DOHH2 (cell line): ENCODE measurements at regions not wholly inside any gene's neighbourhood (a gene's known extent, or its start where the extent isn't known, plus 50 kb on each side); places are given as distances from the start of the nearest gene placed in this dataset.

ENCODE experiments used
- H3F3A ChIP-seq: fragments of 200-600 bp; sonication (generic), shearing (Covaris generic); 2 replicates; pipeline ENCODE4 v1.6.0; 2016; ENCODE audit warnings: antibody characterized with exemption, mild to moderate bottlenecking; ENCODE audit not compliant: control insufficient read depth, insufficient read depth
- H3K27ac ChIP-seq: fragments of 200-600 bp; sonication (generic); 2 replicates; pipeline ENCODE4 v1.5.1; 2014; ENCODE audit warnings: low read depth, mild to moderate bottlenecking, low read length, moderate library complexity
- H3K27me3 ChIP-seq: fragments of 200-600 bp; sonication (generic); 2 replicates; pipeline ENCODE4 v1.6.1; 2014; ENCODE audit warnings: mild to moderate bottlenecking, low read length, mixed read lengths; ENCODE audit not compliant: control insufficient read depth
- H3K36me3 ChIP-seq: fragments of 200-600 bp; sonication (generic); 2 replicates; pipeline ENCODE4 v1.6.1; 2014; ENCODE audit warnings: mild to moderate bottlenecking, low read length, moderate library complexity, mixed read lengths; ENCODE audit not compliant: control insufficient read depth
- H3K4me1 ChIP-seq: fragments of 200-600 bp; sonication (generic); 2 replicates; pipeline ENCODE4 v1.6.1; 2014; ENCODE audit warnings: mild to moderate bottlenecking, low read length, mixed read lengths; ENCODE audit not compliant: control insufficient read depth
- H3K4me2 ChIP-seq: fragments of 200-600 bp; sonication (generic); 2 replicates; pipeline ENCODE4 v1.6.0; 2014; ENCODE audit warnings: mild to moderate bottlenecking, low read length, moderate library complexity
- H3K4me3 ChIP-seq: fragments of 200-600 bp; sonication (generic); 2 replicates; pipeline ENCODE4 v1.5.1; 2014; ENCODE audit warnings: mild to moderate bottlenecking, low read length, mixed read lengths
- H3K79me2 ChIP-seq: fragments of 200-600 bp; sonication (generic); 2 replicates; pipeline ENCODE4 v1.6.1; 2014; ENCODE audit warnings: mild to moderate bottlenecking, low read length, mixed read lengths; ENCODE audit not compliant: control insufficient read depth
- H3K9me2 ChIP-seq: fragments of 200-600 bp; sonication (generic); replicated peaks from 2 replicates; pipeline ENCODE4 v1.6.1; 2014; ENCODE audit warnings: mild to moderate bottlenecking, low read length, mixed read lengths; ENCODE audit not compliant: control insufficient read depth
- H3K9me3 ChIP-seq: fragments of 200-600 bp; sonication (generic); 2 replicates; pipeline ENCODE4 v1.6.1; 2014; ENCODE audit warnings: antibody characterized with exemption, low read length, mixed read lengths; ENCODE audit not compliant: control insufficient read depth, insufficient read depth
- H4K20me1 ChIP-seq: fragments of 200-600 bp; sonication (generic); 2 replicates; pipeline ENCODE4 v1.6.0; 2014; ENCODE audit warnings: low read depth, mild to moderate bottlenecking, antibody characterized with exemption, low read length, moderate library complexity; ENCODE audit not compliant: control insufficient read depth, insufficient read depth
- CTCF ChIP-seq: fragments of 200-600 bp; sonication (generic); IDR thresholded peaks from one replicate; pipeline ENCODE4 v1.5.1; 2014; ENCODE audit warnings: antibody characterized with exemption, mild to moderate bottlenecking, low read depth, low read length; ENCODE audit not compliant: poor library complexity, severe bottlenecking
- EZH2phosphoT487 ChIP-seq: fragments of 200-600 bp; sonication (generic); IDR thresholded peaks from 2 replicates; pipeline ENCODE4 v1.6.1; 2017; ENCODE audit warnings: borderline replicate concordance, mild to moderate bottlenecking, antibody characterized with exemption, low read length, moderate library complexity, mixed read lengths

GRCh38 chr5:152674403-152674802 is 269.3 kb upstream of the NMUR2 start:
- H3K79me2 ChIP-seq: no peaks in the 10 kb centered on the region
- no peaks in the 10 kb centered on the region for H3K9me3 ChIP-seq
- no peaks in the 10 kb centered on the region for H3K27me3 ChIP-seq
- H3F3A ChIP-seq: no peaks in the 10 kb centered on the region
- H3K36me3 ChIP-seq: no peaks in the 10 kb centered on the region
- H3K27ac ChIP-seq: no peak overlapping the region
- H3K4me3 ChIP-seq: no peak overlapping the region
- no peaks in the 10 kb centered on the region for H4K20me1 ChIP-seq
- no peak overlapping the region for H3K4me2 ChIP-seq
- no peaks in the 10 kb centered on the region for H3K4me1 ChIP-seq
- no peaks in the 10 kb centered on the region for H3K9me2 ChIP-seq
- TF ChIP-seq CTCF (no peak), EZH2phosphoT487 (no peak)

GRCh38 chr5:152676196-152676595 is 271.1 kb upstream of the NMUR2 start:
- no peaks in the 10 kb centered on the region for H3K9me3 ChIP-seq
- no peak overlapping the region for H3K27ac ChIP-seq
- no peak overlapping the region for H3K4me2 ChIP-seq
- H3K4me3 ChIP-seq: no peak overlapping the region
- no peaks in the 10 kb centered on the region for H3K4me1 ChIP-seq
- TF ChIP-seq CTCF (no peak), EZH2phosphoT487 (no peak)
- no peaks in the 10 kb centered on the region for H3K9me2 ChIP-seq
- no peaks in the 10 kb centered on the region for H3K79me2 ChIP-seq
- no peaks in the 10 kb centered on the region for H3K27me3 ChIP-seq
- H3K36me3 ChIP-seq: no peaks in the 10 kb centered on the region
- H3F3A ChIP-seq: no peaks in the 10 kb centered on the region
- no peaks in the 10 kb centered on the region for H4K20me1 ChIP-seq

DNA sequence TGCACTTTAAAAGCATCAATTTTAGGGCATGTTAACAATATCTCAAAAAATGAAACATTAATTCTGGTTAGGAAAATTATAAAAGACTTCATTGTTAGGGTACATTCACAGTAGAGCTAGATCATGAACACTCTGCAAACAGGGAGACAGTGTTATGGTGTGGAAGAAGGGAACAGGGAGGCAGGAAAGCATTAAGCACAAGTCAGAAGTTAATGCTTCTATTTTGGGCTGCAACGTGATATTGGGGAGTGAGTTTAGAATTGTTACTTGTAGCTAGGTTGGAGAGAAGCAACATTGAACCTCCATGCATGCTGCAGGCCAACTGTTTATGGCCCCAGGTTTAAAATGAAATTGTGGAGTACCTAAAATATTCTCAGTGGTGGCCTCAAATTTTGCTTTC is 278.1 kb upstream of the NMUR2 start:
- Histone ChIP-seq H4K20me1 (no peaks in the 10 kb centered on the region), H3K27me3 (no peaks in the 10 kb centered on the region), H3K4me2 (no peak overlapping the region), H3F3A (no peaks in the 10 kb centered on the region), H3K79me2 (no peaks in the 10 kb centered on the region), H3K27ac (no peak overlapping the region), H3K9me2 (no peaks in the 10 kb centered on the region), H3K9me3 (no peaks in the 10 kb centered on the region), H3K36me3 (no peaks in the 10 kb centered on the region), H3K4me1 (no peaks in the 10 kb centered on the region), H3K4me3 (no peak overlapping the region)
- no peak for TF ChIP-seq CTCF
- TF ChIP-seq EZH2phosphoT487: no peak

DNA sequence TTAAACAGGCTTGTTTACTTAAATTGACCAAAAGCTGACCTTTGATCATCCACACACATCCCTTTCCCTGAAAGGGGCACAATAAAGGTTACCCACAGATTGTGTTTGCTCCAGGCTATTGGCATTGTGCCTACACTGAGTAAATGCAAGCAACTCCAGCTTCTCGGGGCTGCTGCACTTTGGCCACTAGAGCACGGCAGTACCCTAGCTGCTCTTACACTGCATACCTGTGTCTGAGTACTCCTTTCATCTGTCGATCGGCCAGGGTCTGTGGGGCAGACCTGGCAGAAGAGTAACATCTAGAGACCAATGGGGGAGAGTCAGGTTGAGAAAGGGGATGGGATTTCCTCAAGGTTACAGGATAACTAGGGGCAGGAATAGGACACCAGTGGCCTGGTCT is 281.9 kb upstream of the NMUR2 start:
- Histone ChIP-seq H3K4me1 (no peaks in the 10 kb centered on the region), H3F3A (no peaks in the 10 kb centered on the region), H3K27ac (no peak overlapping the region), H4K20me1 (no peaks in the 10 kb centered on the region), H3K36me3 (no peaks in the 10 kb centered on the region), H3K9me2 (no peaks in the 10 kb centered on the region), H3K79me2 (no peaks in the 10 kb centered on the region), H3K9me3 (no peaks in the 10 kb centered on the region), H3K4me2 (no peak overlapping the region), H3K4me3 (no peak overlapping the region), H3K27me3 (no peaks in the 10 kb centered on the region)
- TF ChIP-seq CTCF (no peak), EZH2phosphoT487 (no peak)
